SW 1271 (cell line): ENCODE measurements at regions not wholly inside any gene's neighbourhood (a gene's known extent, or its start where the extent isn't known, plus 50 kb on each side); places are given as distances from the start of the nearest gene placed in this dataset.
A peak's percentile ranks its signal among the peaks of the same experiment; 100 is the strongest.
"Not testable (repeated sequence)": the region's sequence is repeated elsewhere in the genome, so short reads cannot be mapped to it uniquely, and the experiment has no call there.

Experiments used
- DNase-seq, 2 experiments: peaks; one replicate each; lab custom pipeline; 2025; lab: John Stamatoyannopoulos, UW

GRCh38 chr22:33139937-33140336 lies 81.8 kb upstream of the SYN3 start:
- DNase-seq = no peak

- not testable (repeated sequence) for DNase-seq
These were observed 80.2 kb upstream of the SYN3 start for GRCh38 chr22:33138333-33138732.

GRCh38 chr22:33130473-33130872 lies 72.3 kb upstream of the SYN3 start:
- no peak for DNase-seq

GRCh38 chr22:33129621-33130020 lies 71.4 kb upstream of the SYN3 start:
- no peak for DNase-seq

GRCh38 chr22:33126881-33127280 lies 68.7 kb upstream of the SYN3 start:
- peak in 1 of 2 experiments; percentile 26 for DNase-seq

GRCh38 chr22:33124471-33124870 lies 66.3 kb upstream of the SYN3 start:
- DNase-seq = no peak

GRCh38 chr22:33122439-33122838 lies 64.3 kb upstream of the SYN3 start:
- not testable (repeated sequence) for DNase-seq

- DNase-seq = no peak
These were observed 60.9 kb upstream of the SYN3 start for GRCh38 chr22:33119044-33119443.

- no peak for DNase-seq
These were observed 59.6 kb upstream of the SYN3 start for GRCh38 chr22:33117821-33118220.

GRCh38 chr22:33116841-33117547 lies 58.8 kb upstream of the SYN3 start:
- peak in 1 of 2 experiments; percentile 33 for DNase-seq

GRCh38 chr22:33114565-33114964 lies 56.4 kb upstream of the SYN3 start:
- DNase-seq = no peak

GRCh38 chr22:33112580-33112979 lies 54.4 kb upstream of the SYN3 start:
- DNase-seq = no peak

- no peak for DNase-seq
These were observed 53.3 kb upstream of the SYN3 start for GRCh38 chr22:33111491-33111890.

- DNase-seq = no peak
These were observed 52.5 kb upstream of the SYN3 start for GRCh38 chr22:33110562-33111163.

- DNase-seq = no peak
These were observed 51.6 kb upstream of the SYN3 start for GRCh38 chr22:33109514-33110430.

GRCh38 chr22:33108037-33108436 lies 49.9 kb upstream of the SYN3 start:
- no peak for DNase-seq
